ENCODE measurements at regions not wholly inside any gene's neighbourhood (a gene's known extent, or its start where the extent isn't known, plus 50 kb on each side); places are given as distances from the start of the nearest gene placed in this dataset.

DNA sequence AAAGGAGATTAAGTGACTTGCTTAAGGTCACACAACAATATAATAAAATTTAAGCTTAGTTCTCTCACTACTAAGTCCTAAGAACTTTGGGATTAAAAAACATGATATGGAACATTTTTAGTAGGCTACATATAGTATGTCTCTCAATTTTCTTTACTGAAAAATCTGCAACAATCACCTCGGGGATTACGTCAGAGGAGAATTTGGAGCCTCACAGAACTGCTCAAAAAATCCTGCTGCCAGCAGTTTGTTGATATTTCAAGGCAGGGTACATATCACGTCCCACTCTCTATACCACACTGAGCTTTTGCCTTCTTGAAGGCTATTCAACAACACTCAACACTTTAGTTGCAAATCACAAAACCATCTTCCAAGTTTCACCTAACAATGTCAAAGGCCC is 561.6 kb upstream of the BTBD3 start:
- TF ChIP-seq, protein P1, sequence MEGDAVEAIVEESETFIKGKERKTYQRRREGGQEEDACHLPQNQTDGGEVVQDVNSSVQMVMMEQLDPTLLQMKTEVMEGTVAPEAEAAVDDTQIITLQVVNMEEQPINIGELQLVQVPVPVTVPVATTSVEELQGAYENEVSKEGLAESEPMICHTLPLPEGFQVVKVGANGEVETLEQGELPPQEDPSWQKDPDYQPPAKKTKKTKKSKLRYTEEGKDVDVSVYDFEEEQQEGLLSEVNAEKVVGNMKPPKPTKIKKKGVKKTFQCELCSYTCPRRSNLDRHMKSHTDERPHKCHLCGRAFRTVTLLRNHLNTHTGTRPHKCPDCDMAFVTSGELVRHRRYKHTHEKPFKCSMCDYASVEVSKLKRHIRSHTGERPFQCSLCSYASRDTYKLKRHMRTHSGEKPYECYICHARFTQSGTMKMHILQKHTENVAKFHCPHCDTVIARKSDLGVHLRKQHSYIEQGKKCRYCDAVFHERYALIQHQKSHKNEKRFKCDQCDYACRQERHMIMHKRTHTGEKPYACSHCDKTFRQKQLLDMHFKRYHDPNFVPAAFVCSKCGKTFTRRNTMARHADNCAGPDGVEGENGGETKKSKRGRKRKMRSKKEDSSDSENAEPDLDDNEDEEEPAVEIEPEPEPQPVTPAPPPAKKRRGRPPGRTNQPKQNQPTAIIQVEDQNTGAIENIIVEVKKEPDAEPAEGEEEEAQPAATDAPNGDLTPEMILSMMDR (IDR thresholded peaks at IDR 0.05; ENCODE audit: low read length): no peak
- no peak for TF ChIP-seq EZH2phosphoT487 (IDR thresholded peaks at IDR 0.05; ENCODE audit: low read length)
